NCI-H1105 (cell line): ENCODE measurements at regions not wholly inside any gene's neighbourhood (a gene's known extent, or its start where the extent isn't known, plus 50 kb on each side); places are given as distances from the start of the nearest gene placed in this dataset.
"Not testable (repeated sequence)": the region's sequence is repeated elsewhere in the genome, so short reads cannot be mapped to it uniquely, and the experiment has no call there.

Experiments
- DNase-seq: peaks from one replicate; lab custom pipeline; 2025; lab: John Stamatoyannopoulos, UW

- DNase-seq = no peak
Observed at GRCh38 chr10:56298941-56299340, 62.1 kb downstream of the ZWINT start.

DNA sequence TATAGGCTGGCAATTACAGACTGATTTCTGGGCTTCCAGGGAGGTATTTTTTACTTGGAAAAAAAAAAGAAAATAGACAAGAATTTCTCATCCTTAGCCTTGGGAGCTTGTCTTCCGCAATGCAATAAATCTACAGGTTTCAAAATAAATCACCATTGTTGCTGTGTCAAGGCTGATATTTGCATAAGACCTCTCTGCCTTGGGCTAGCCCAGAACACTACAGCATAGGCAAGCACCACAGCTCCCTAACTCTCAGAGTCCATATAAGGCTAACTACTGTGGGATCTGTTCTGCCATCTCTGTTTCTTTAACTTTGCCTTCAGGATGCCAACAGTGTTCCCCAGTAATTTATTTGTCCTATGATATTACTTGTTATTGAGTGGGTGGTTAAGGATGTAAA is 64.4 kb downstream of the ZWINT start:
- DNase-seq = no peak

DNA sequence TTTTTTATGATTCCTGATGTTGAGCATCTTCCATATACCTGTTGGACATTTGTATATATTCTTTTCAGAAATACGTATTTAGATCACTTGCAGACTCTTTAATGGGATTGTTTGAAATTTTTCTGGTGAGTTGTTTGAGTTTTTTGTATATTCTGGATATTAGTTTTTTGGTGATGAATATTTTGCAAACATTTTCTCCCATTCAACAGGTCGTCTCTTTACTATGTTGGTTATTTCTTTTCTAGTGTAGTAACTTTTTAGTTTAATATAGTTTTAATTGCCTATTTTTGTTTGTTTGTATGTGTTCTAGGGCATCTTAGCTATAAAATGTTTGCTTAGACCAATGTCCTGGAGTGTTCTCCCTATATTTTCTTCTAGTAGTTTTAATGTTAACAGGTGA is 72.7 kb downstream of the ZWINT start:
- DNase-seq = no peak

DNA sequence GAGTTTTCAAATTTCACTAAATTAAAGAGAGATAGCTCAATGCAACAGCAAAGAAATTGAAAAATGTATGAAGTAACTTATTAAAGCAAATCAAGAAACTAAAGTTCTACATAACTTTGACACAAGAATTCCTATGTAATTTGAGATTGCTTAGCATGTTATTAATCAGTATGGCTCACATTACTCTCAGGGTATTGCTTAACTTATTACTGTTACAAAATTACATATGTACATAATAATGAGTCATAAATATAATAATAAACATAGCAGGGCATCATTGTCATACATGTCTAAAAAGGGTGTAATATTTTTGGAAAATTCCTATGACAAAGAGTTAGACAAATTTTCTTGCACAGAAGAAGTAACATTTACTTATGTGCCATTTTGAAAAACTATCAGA is 75.0 kb downstream of the ZWINT start:
- no peak for DNase-seq

GRCh38 chr10:56279270-56279669 is 81.8 kb downstream of the ZWINT start:
- no peak for DNase-seq

DNA sequence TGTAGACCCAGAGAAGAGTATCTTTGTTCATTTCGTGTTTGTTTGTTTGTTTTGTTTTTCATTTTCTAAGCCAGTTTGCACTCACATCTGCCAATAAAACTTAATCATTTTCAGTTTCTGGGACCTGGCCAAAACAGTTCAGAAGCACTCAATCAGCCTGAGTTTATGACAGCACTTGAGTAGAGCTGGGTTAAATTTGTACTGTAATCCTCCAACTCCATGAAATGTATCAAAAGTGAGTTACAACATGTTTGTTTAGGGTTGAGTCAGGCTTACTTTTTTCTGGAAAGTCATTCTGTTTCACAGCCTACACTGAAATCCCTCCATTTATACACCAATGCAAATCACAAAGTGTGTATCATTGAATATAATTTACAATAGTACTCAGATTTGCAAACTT is 91.9 kb downstream of the ZWINT start:
- peak; percentile 34 for DNase-seq

GRCh38 chr10:56266120-56266519 is 94.9 kb downstream of the ZWINT start:
- no peak for DNase-seq

DNA sequence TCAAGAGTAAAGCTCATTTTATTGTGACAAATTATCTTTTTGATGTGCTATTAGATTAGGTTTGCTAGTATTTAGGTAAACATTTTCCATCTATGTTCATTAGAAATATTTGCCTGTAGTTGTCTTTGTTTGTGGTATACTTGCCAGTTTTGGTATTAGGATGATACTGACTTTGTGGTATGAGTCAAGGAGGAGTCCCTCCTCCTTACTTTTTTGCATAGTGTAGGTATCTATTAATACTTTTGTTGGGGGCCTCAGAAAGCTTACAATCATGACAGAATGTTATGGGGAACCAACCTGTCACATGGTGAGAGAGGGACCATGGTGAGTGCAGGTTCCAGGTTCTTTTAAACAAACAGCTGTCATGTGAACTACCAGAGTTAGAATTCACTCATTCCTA is 102.1 kb downstream of the ZWINT start:
- DNase-seq = no peak

- DNase-seq = no peak
Observed at GRCh38 chr10:56258378-56258777, 102.7 kb downstream of the ZWINT start.

- DNase-seq = no peak
Observed at GRCh38 chr10:56255298-56255697, 105.8 kb downstream of the ZWINT start.

DNA sequence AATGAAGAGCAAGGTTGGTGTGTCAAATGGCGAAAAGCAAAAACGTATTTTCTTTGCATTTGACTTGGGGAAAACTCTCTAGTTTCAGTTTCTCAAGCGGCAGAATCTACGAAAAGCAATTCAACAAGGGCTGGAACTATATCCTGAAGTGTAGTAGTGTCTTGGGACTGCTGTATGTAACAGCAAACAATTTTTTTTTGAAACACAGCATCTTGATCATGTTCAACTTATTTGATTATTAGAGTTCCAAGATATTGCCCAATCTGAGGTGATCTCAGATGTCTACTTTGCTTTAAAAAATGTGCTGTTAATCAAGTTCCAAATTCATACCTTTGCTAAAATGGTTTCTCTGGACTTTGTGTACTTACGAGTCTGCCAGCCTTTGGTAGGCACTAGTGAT is 120.6 kb downstream of the ZWINT start:
- no peak for DNase-seq

- DNase-seq = no peak
Observed at GRCh38 chr10:56231436-56231835, 129.6 kb downstream of the ZWINT start.

DNA sequence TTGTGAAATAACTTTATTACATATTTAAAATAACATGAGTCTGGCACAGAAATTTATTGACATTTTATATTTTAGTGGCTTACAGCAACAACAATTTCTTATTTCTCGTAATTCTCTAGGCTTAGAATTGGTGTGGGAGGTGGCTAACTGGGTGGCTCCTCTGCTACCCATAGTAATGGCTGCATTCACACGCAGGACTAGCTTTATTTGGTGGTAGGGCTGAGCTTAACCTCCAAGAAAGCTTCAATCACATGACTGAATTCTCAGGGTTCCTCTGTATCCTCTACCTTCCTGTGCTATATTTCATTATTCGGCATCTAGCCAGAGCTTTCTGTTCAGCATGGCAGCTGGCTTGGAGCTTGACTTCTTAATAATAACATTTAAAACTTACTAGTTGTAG is 138.8 kb downstream of the ZWINT start:
- DNase-seq = no peak

GRCh38 chr10:56212951-56213350 is 148.1 kb downstream of the ZWINT start:
- DNase-seq = no peak

DNA sequence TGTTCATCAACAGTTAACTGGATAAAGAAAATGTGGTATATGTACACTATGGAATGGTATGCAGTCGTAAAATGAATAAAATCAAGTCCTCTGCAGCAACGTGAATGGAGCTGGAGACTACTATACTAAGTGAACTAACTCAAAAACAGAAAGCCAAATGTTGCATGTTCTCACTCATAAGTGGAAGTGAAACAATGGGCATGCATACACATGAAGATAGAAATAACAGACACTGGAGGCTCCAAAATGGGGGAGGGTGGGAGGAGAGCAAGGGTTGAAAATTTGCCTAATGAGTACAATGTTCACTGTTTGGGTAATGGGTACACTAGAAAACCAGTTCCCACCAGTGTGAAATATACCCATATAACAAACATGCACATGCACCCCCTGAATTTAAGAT is 179.5 kb downstream of the ZWINT start:
- DNase-seq = no peak

DNA sequence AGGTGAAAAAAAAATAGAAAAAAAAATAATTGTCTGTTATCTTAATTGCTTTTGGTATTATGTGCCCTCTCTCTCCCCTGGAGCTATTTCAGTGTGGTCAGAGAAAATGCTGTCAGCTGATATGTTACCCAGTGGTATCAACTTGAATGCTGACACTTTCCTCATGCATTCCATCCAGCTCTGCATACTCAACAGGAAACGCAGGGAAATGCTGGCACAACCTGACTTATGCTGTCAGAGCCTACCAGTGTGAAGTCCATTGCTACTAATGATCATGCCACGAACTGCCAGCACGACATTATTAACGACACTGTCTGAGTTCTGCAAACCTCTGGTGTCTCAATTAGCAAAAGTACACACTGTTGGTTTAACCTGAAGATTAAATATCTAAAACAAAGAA is 182.8 kb downstream of the ZWINT start:
- DNase-seq = no peak

- not testable (repeated sequence) for DNase-seq
Observed at GRCh38 chr10:56155091-56155513, 206.0 kb downstream of the ZWINT start.

- DNase-seq = no peak
Observed at GRCh38 chr10:56146806-56147205, 214.3 kb downstream of the ZWINT start.

GRCh38 chr10:56142092-56142728 is 218.8 kb downstream of the ZWINT start:
- no peak for DNase-seq

DNA sequence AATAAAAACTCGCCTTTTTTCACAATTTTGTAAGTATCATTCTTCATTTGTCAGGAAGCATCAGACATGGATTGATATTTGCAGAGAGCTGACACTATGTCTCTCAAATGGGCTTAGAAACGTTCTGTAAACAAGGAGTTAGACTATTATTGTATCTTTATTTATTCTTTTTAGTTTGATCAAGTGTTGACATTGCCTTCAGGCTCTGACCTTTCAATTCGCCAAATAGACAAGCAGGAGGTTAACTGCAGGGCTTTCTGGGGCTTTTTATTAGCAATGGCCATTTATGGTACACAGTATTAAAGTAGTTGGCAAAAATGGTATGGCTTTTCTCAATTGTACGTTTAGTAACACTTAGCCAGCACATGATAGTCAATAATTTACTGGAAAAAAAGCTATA is 221.7 kb downstream of the ZWINT start:
- DNase-seq = no peak

- no peak for DNase-seq
Observed at GRCh38 chr10:56135828-56136227, 225.2 kb downstream of the ZWINT start.

DNA sequence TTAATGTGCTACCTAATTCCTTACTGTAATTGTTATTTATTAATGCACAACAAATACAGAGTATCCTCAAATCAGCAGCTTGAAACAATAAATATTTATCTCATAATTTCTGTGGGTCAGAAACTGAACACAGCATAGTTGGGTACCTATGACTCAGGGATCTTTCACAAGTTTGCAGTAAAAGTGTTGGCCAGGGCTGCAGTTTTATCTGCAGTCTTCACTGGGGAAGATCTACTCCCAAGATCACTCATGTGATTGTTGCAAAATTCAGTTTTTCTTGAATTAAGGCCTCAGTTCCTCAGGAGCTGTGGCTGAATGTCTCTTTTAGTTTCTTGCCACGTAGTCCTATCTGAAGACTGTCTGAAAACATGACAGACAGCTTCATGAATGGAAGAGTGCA is 237.8 kb downstream of the ZWINT start:
- no peak for DNase-seq

- DNase-seq = peak; percentile 1
Observed at GRCh38 chr10:56116684-56117083, 244.4 kb downstream of the ZWINT start.

DNA sequence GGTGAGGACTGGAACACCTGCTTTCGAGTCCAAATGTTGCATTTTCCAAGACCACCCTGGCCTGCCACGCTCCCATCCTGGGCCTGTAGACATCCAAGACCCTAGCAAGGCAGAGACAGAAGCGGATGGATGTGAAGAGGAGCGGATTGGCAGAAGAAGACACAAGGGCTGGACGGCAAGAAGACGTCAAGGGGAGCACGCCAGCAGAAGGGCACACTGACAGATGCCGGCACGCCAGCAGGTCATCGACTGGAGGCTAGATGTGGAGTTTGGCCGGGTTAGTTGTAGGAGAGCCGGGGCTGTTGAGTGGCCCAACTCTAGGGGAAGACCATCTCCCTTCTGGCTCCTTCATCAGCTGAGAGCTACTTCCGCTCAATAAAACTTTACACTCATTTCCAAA is 251.6 kb downstream of the ZWINT start:
- no peak for DNase-seq

- no peak for DNase-seq
Observed at GRCh38 chr10:56104923-56105322, 256.1 kb downstream of the ZWINT start.
